A172 (cell line): ENCODE measurements at regions not wholly inside any gene's neighbourhood (a gene's known extent, or its start where the extent isn't known, plus 50 kb on each side); places are given as distances from the start of the nearest gene placed in this dataset.
"Not testable (repeated sequence)": the region's sequence is repeated elsewhere in the genome, so short reads cannot be mapped to it uniquely, and the experiment has no call there.

Source experiments
- DNase-seq: peaks from one replicate; pipeline ENCODE4 v3.0.0-alpha.2; 2015; ENCODE audit warnings: low spot score

- DNase-seq = no peak
Observed at GRCh38 chr11:15300341-15300740, 185.6 kb downstream of the INSC start.

- DNase-seq = no peak
Observed at GRCh38 chr11:15307619-15308024, 192.9 kb downstream of the INSC start.

GRCh38 chr11:15308840-15309239 lies 194.1 kb downstream of the INSC start:
- no peak for DNase-seq

- no peak for DNase-seq
Observed at GRCh38 chr11:15309296-15309695, 194.6 kb downstream of the INSC start.

GRCh38 chr11:15313862-15314261 lies 199.1 kb downstream of the INSC start:
- DNase-seq = no peak

- DNase-seq = no peak
Observed at GRCh38 chr11:15318814-15319213, 204.1 kb downstream of the INSC start.

GRCh38 chr11:15326520-15326919 lies 211.8 kb downstream of the INSC start:
- DNase-seq = no peak

- DNase-seq = no peak
Observed at GRCh38 chr11:15327786-15328231, 213.1 kb downstream of the INSC start.

GRCh38 chr11:15333407-15333806 lies 218.7 kb downstream of the INSC start:
- DNase-seq = no peak

- no peak for DNase-seq
Observed at GRCh38 chr11:15334766-15335165, 220.0 kb downstream of the INSC start.

GRCh38 chr11:15336021-15336420 lies 221.3 kb downstream of the INSC start:
- DNase-seq = no peak

- no peak for DNase-seq
Observed at GRCh38 chr11:15339302-15339701, 224.6 kb downstream of the INSC start.

GRCh38 chr11:15341587-15341986 lies 226.9 kb downstream of the INSC start:
- no peak for DNase-seq

GRCh38 chr11:15342163-15342562 lies 227.4 kb downstream of the INSC start:
- DNase-seq = no peak

GRCh38 chr11:15346907-15347306 lies 232.2 kb downstream of the INSC start:
- DNase-seq = no peak

- DNase-seq = no peak
Observed at GRCh38 chr11:15347969-15348734, 233.4 kb downstream of the INSC start.

GRCh38 chr11:15349413-15349812 lies 234.7 kb downstream of the INSC start:
- no peak for DNase-seq

GRCh38 chr11:15361316-15361715 lies 246.6 kb downstream of the INSC start:
- no peak for DNase-seq

GRCh38 chr11:15365286-15365685 lies 250.6 kb downstream of the INSC start:
- DNase-seq = not testable (repeated sequence)

- DNase-seq = no peak
Observed at GRCh38 chr11:15367695-15368094, 253.0 kb downstream of the INSC start.

- no peak for DNase-seq
Observed at GRCh38 chr11:15370495-15371147, 255.9 kb downstream of the INSC start.

GRCh38 chr11:15371533-15371932 lies 256.8 kb downstream of the INSC start:
- no peak for DNase-seq

- no peak for DNase-seq
Observed at GRCh38 chr11:15374418-15374817, 259.7 kb downstream of the INSC start.
